ENCODE measurements at regions not wholly inside any gene's neighbourhood (a gene's known extent, or its start where the extent isn't known, plus 50 kb on each side); places are given as distances from the start of the nearest gene placed in this dataset.
"Not testable (repeated sequence)": the region's sequence is repeated elsewhere in the genome, so short reads cannot be mapped to it uniquely, and the experiment has no call there.

DNA sequence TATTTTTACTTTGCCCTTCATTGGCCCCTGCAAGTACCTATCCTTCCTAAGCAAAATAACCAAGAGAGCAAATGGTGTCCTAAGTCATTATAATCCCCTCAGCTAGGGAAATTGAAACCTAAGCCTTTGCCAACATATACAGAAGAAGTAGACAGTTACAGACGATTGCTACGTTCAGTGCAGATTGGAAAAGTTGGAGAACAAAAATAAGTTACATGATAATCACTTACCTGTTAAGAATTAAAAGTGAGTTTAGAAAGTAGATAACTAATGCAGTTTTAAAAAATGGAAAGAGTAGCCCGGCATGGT is 244.8 kb downstream of the MPDZ start:
- H3K27me3 ChIP-seq (ENCODE audit: insufficient read depth, low read length) = no peaks in the 10 kb centered on the region
- intact Hi-C loops (cut with micrococcal nuclease) = no loop called here
- ChIA-PET CTCF (ENCODE audit: partially characterized antibody) (no interaction called here), POLR2A (ENCODE audit: partially characterized antibody) (no interaction called here)
- Mint-ChIP-seq H3K36me3 (no peaks in the 10 kb centered on the region), H3K4me3 (no peak overlapping the region), H3K4me1 (no peaks in the 10 kb centered on the region), H3K27ac (no peak overlapping the region), H3K9me3 (peaks cover 0 to 21% (median 10%) of the 10 kb centered on the region in 8 donors), H3K27me3 (no peaks in the 10 kb centered on the region)
- H3K9me3 ChIP-seq (ENCODE audit: control insufficient read depth in 1 of 2, low read length in 2 of 2) = no peaks in the 10 kb centered on the region
- no peaks in the 10 kb centered on the region for H3K36me3 ChIP-seq (ENCODE audit: insufficient read depth, low read length)
- H3K27ac ChIP-seq (ENCODE audit: low read depth, low read length) = no peak overlapping the region
- no peaks in the 10 kb centered on the region for H3K4me1 ChIP-seq (ENCODE audit: insufficient read depth, low read length)
- H3K4me3 ChIP-seq (ENCODE audit: low read length in 2 of 2) = no peak overlapping the region
- DNase-seq = no peak

DNA sequence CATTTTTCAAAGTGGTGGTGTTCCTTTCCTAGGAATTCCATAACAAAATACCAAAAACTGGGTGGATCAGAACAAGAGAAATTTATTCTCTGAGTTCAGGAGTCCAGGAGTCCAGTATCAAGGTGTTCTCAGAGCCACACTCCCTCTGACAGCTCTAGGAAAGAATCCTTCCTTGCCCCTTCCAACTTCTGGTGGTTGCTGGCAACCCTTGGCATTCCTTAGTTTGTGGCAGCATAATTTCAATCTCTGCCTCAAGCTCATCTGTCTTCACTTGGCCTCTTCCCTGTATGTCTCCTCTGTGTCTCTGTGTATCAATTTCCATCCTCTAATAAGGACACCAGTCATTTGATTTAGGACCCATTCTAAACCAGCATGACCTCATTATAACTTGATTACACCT is 243.7 kb downstream of the MPDZ start:
- Histone ChIP-seq H3K9me3 (ENCODE audit: control insufficient read depth in 1 of 2, low read length in 2 of 2) (no peaks in the 10 kb centered on the region), H3K27ac (ENCODE audit: low read depth, low read length) (no peak overlapping the region), H3K4me3 (ENCODE audit: low read length in 2 of 2) (no peak overlapping the region), H3K27me3 (ENCODE audit: insufficient read depth, low read length) (no peaks in the 10 kb centered on the region), H3K4me1 (ENCODE audit: insufficient read depth, low read length) (no peaks in the 10 kb centered on the region), H3K36me3 (ENCODE audit: insufficient read depth, low read length) (no peaks in the 10 kb centered on the region)
- no peaks in the 10 kb centered on the region for H3K36me3 Mint-ChIP-seq
- no peak overlapping the region for H3K27ac Mint-ChIP-seq
- peaks cover 0 to 15% (median 5%) of the 10 kb centered on the region in 8 donors for H3K9me3 Mint-ChIP-seq
- H3K4me1 Mint-ChIP-seq = no peaks in the 10 kb centered on the region
- CTCF ChIA-PET (ENCODE audit: partially characterized antibody) = no interaction called here
- DNase-seq = no peak
- no peak overlapping the region for H3K4me3 Mint-ChIP-seq
- H3K27me3 Mint-ChIP-seq = no peaks in the 10 kb centered on the region
- POLR2A ChIA-PET (ENCODE audit: partially characterized antibody) = no interaction called here
- intact Hi-C loops (cut with micrococcal nuclease) = no loop called here

DNA sequence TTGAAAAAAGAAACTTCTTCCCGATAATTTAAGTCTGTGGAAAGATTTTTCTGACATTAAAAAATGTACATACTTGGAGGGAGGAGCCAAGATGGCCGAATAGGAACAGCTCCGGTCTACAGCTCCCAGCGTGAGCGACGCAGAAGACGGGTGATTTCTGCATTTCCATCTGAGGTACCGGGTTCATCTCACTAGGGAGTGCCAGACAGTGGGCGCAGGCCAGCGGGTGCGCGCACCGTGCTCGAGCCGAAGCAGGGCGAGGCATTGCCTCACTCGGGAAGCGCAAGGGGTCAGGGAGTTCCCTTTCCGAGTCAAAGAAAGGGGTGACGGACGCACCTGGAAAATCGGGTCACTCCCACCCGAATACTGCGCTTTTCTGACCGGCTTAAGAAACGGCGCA is 241.7 kb downstream of the MPDZ start:
- H3K27me3 ChIP-seq (ENCODE audit: insufficient read depth, low read length); H3K36me3 ChIP-seq (ENCODE audit: insufficient read depth, low read length); H3K4me1 ChIP-seq (ENCODE audit: insufficient read depth, low read length); CTCF ChIA-PET (ENCODE audit: partially characterized antibody); H3K9me3 ChIP-seq (ENCODE audit: control insufficient read depth in 1 of 2, low read length in 2 of 2); H3K9me3 Mint-ChIP-seq; POLR2A ChIA-PET (ENCODE audit: partially characterized antibody); H3K27me3 Mint-ChIP-seq; H3K27ac ChIP-seq (ENCODE audit: low read depth, low read length); H3K36me3 Mint-ChIP-seq; DNase-seq; H3K4me1 Mint-ChIP-seq; intact Hi-C loops (cut with micrococcal nuclease); H3K4me3 Mint-ChIP-seq; H3K27ac Mint-ChIP-seq; H3K4me3 ChIP-seq (ENCODE audit: low read length in 2 of 2): not testable (repeated sequence)

DNA sequence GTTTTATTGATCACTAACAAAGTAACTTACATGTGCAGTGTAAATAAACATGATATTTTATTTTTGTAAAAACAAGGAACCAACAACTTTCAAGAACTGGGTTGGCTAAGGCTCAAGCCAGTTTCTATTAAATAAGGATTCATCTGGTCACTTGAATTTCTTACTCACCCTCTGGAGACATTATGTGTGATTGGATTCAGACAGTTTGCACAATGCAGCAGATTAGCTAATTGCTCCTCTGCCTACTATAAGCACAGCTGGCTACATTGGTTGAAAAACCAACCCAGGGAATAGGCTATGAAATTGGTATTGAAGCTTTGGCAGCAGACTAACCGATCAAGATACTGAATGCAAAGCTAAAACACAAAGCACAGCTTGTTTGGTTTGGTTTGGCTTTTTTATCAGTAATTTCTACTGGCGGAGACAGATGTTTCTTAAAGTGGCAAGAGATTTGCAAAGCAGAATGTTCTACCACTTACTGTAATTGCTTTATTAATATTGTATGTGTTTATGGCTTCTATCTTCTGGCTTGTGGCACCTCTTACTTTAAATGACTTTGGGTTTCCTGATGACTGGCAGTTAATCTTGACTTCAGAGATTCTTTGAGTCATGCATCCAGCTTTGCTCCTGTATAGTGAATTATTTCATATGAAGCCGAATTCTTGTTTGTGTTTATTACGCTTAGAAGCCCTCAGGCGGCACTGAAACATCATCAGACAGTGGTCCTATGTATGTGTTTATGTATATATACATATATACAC is 231.5 kb downstream of the MPDZ start:
- intact Hi-C loops (cut with micrococcal nuclease) = no loop called here
- no peak overlapping the region for H3K27ac ChIP-seq (ENCODE audit: low read depth, low read length)
- H3K4me1 ChIP-seq (ENCODE audit: insufficient read depth, low read length) = no peaks in the 10 kb centered on the region
- H3K27ac Mint-ChIP-seq = no peak overlapping the region
- no peaks in the 10 kb centered on the region for H3K27me3 Mint-ChIP-seq
- ChIA-PET CTCF (ENCODE audit: partially characterized antibody) (no interaction called here), POLR2A (ENCODE audit: partially characterized antibody) (no interaction called here)
- DNase-seq = no peak
- no peaks in the 10 kb centered on the region for H3K27me3 ChIP-seq (ENCODE audit: insufficient read depth, low read length)
- H3K36me3 Mint-ChIP-seq = no peaks in the 10 kb centered on the region
- no peaks in the 10 kb centered on the region for H3K4me1 Mint-ChIP-seq
- H3K9me3 ChIP-seq (ENCODE audit: control insufficient read depth in 1 of 2, low read length in 2 of 2) = peaks cover 0 to 5% of the 10 kb centered on the region in 2 donors
- H3K4me3 ChIP-seq (ENCODE audit: low read length in 2 of 2) = no peak overlapping the region
- no peaks in the 10 kb centered on the region for H3K36me3 ChIP-seq (ENCODE audit: insufficient read depth, low read length)
- H3K4me3 Mint-ChIP-seq = no peak overlapping the region
- H3K9me3 Mint-ChIP-seq = peaks cover 1 to 31% (median 12%) of the 10 kb centered on the region in 8 donors

DNA sequence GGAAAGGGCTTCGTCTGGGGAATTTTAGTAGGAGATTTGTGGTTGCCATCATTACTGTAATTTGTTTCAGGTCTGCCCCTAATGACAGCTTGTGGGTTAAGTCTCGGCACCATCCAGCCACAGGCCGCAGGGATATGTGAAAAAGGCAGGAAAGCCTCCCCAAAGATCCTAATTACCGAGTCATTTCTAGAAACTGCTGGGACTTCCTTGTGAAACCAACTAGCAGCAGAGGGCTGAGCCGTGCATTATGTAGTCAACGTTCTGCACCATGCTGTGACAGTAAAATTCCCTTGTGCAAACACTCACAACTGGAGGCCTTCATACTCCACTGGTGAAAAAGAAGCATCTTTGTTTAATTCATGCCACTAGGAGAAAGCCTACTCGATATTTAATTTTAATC is 230.3 kb downstream of the MPDZ start:
- H3K9me3 ChIP-seq (ENCODE audit: control insufficient read depth in 1 of 2, low read length in 2 of 2) = peaks cover 0 to 8% of the 10 kb centered on the region in 2 donors
- H3K9me3 Mint-ChIP-seq = peaks cover 5 to 35% (median 9%) of the 10 kb centered on the region in 8 donors
- no peaks in the 10 kb centered on the region for H3K27me3 Mint-ChIP-seq
- H3K27ac ChIP-seq (ENCODE audit: low read depth, low read length) = no peak overlapping the region
- H3K36me3 Mint-ChIP-seq = no peaks in the 10 kb centered on the region
- ChIA-PET POLR2A (ENCODE audit: partially characterized antibody) (no interaction called here), CTCF (ENCODE audit: partially characterized antibody) (no interaction called here)
- intact Hi-C loops (cut with micrococcal nuclease) = no loop called here
- H3K4me1 Mint-ChIP-seq = no peaks in the 10 kb centered on the region
- no peak overlapping the region for H3K27ac Mint-ChIP-seq
- no peak for DNase-seq
- no peaks in the 10 kb centered on the region for H3K36me3 ChIP-seq (ENCODE audit: insufficient read depth, low read length)
- no peaks in the 10 kb centered on the region for H3K27me3 ChIP-seq (ENCODE audit: insufficient read depth, low read length)
- H3K4me1 ChIP-seq (ENCODE audit: insufficient read depth, low read length) = no peaks in the 10 kb centered on the region
- no peak overlapping the region for H3K4me3 ChIP-seq (ENCODE audit: low read length in 2 of 2)
- no peak overlapping the region for H3K4me3 Mint-ChIP-seq

DNA sequence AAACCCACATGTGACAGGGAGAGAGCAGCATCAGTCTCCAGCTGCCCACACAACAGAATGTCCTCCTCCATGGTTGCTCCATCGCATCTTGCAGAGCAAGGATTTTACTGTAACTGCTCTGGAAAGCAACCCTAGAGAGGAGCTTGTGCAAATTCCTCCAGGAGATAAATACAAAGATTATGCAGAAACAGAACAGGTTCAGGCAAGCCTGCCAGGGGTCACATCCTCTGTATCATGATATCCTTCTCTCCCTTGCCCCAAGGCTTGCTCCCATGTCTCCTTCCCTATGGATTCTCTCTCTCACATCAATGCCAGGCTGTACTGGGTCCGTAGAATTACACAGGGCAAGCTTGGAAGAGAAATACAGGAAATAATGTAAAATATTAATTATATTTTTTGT is 226.0 kb downstream of the MPDZ start:
- Mint-ChIP-seq H3K4me3 (no peak overlapping the region), H3K27me3 (no peaks in the 10 kb centered on the region), H3K9me3 (peaks cover 0 to 22% (median 11%) of the 10 kb centered on the region in 8 donors), H3K27ac (no peak overlapping the region), H3K36me3 (no peaks in the 10 kb centered on the region), H3K4me1 (no peaks in the 10 kb centered on the region)
- Histone ChIP-seq H3K27me3 (ENCODE audit: insufficient read depth, low read length) (no peaks in the 10 kb centered on the region), H3K4me3 (ENCODE audit: low read length in 2 of 2) (no peak overlapping the region), H3K27ac (ENCODE audit: low read depth, low read length) (no peak overlapping the region), H3K36me3 (ENCODE audit: insufficient read depth, low read length) (no peaks in the 10 kb centered on the region), H3K4me1 (ENCODE audit: insufficient read depth, low read length) (no peaks in the 10 kb centered on the region), H3K9me3 (ENCODE audit: control insufficient read depth in 1 of 2, low read length in 2 of 2) (peaks cover 0 to 8% of the 10 kb centered on the region in 2 donors)
- no peak for DNase-seq
- intact Hi-C loops (cut with micrococcal nuclease) = no loop called here
- ChIA-PET POLR2A (ENCODE audit: partially characterized antibody) (no interaction called here), CTCF (ENCODE audit: partially characterized antibody) (no interaction called here)

DNA sequence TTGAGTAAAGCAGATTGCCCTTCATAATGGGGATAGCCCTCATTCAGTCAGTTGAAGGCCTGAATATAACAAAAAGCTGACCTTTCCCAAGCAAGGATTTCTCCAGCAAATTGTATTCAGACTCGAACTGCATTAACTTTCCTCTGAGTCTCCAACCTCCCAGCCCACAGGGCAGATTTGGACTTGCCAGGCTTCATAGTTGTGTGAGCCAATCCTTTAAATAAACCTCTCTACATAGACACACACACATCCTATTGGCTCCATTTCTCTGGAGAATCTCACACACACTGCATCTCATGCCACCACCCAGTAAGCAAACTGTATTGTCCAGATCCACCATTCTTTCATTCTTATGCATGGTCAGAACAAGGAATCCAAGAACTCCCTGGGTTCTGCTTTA is 225.1 kb downstream of the MPDZ start:
- Histone ChIP-seq H3K27me3 (ENCODE audit: insufficient read depth, low read length) (no peaks in the 10 kb centered on the region), H3K9me3 (ENCODE audit: control insufficient read depth in 1 of 2, low read length in 2 of 2) (peaks cover 0 to 8% of the 10 kb centered on the region in 2 donors), H3K4me3 (ENCODE audit: low read length in 2 of 2) (no peak overlapping the region), H3K27ac (ENCODE audit: low read depth, low read length) (no peak overlapping the region), H3K36me3 (ENCODE audit: insufficient read depth, low read length) (no peaks in the 10 kb centered on the region), H3K4me1 (ENCODE audit: insufficient read depth, low read length) (no peaks in the 10 kb centered on the region)
- no peaks in the 10 kb centered on the region for H3K36me3 Mint-ChIP-seq
- ChIA-PET POLR2A (ENCODE audit: partially characterized antibody) (no interaction called here), CTCF (ENCODE audit: partially characterized antibody) (no interaction called here)
- H3K4me3 Mint-ChIP-seq = no peak overlapping the region
- intact Hi-C loops (cut with micrococcal nuclease) = no loop called here
- no peak for DNase-seq
- no peak overlapping the region for H3K27ac Mint-ChIP-seq
- H3K4me1 Mint-ChIP-seq = no peaks in the 10 kb centered on the region
- H3K9me3 Mint-ChIP-seq = peaks cover 0 to 23% (median 12%) of the 10 kb centered on the region in 8 donors
- H3K27me3 Mint-ChIP-seq = no peaks in the 10 kb centered on the region
